Astrocyte (in vitro differentiated cells and primary cell): ENCODE measurements at regions not wholly inside any gene's neighbourhood (a gene's known extent, or its start where the extent isn't known, plus 50 kb on each side); places are given as distances from the start of the nearest gene placed in this dataset.

ENCODE experiments used
- DNase-seq: peaks from one replicate; pipeline ENCODE4 v3.0.0-alpha.2; 2010; ENCODE audit warnings: low read depth
- FAIRE-seq: peaks from 2 replicates; lab custom pipeline; 2011; peaks lifted over from hg19 to GRCh38; lab: Jason Lieb, UNC
- H2AFZ ChIP-seq: 2 replicates; pipeline ENCODE4 v1.6.0; 2012; ENCODE audit warnings: low read depth, low read length, inconsistent platforms
- H3K27ac ChIP-seq: 2 replicates; pipeline ENCODE4 v1.5.1; 2011; ENCODE audit warnings: low read depth, low read length, inconsistent platforms
- H3K27me3 ChIP-seq: 2 replicates; pipeline ENCODE4 v1.6.0; 2011; ENCODE audit warnings: low read length, inconsistent platforms; ENCODE audit not compliant: insufficient read depth
- H3K36me3 ChIP-seq: 2 replicates; pipeline ENCODE4 v1.5.1; 2011; ENCODE audit warnings: low read length, inconsistent platforms; ENCODE audit not compliant: insufficient read depth
- H3K4me1 ChIP-seq: 2 replicates; pipeline ENCODE4 v1.5.1; 2011; ENCODE audit warnings: low read length, inconsistent platforms; ENCODE audit not compliant: insufficient read depth
- H3K4me2 ChIP-seq: 2 replicates; pipeline ENCODE4 v1.6.0; 2012; ENCODE audit warnings: low read length, inconsistent platforms
- H3K4me3 ChIP-seq: 2 replicates; pipeline ENCODE4 v1.5.1; 2011; ENCODE audit warnings: low read depth, mild to moderate bottlenecking, low read length, inconsistent platforms; ENCODE audit not compliant: insufficient read depth
- H3K79me2 ChIP-seq: 2 replicates; pipeline ENCODE4 v1.6.0; 2012; ENCODE audit warnings: mild to moderate bottlenecking, low read length, inconsistent platforms; ENCODE audit not compliant: insufficient read depth
- H3K9ac ChIP-seq: 2 replicates; pipeline ENCODE4 v1.6.0; 2012; ENCODE audit warnings: mild to moderate bottlenecking, low read length, inconsistent platforms
- H3K9me3 ChIP-seq: 2 replicates; pipeline ENCODE4 v1.5.1; 2012; ENCODE audit warnings: low read depth, mild to moderate bottlenecking, low read length, inconsistent platforms; ENCODE audit not compliant: insufficient read depth
- H4K20me1 ChIP-seq: 2 replicates; pipeline ENCODE4 v1.6.0; 2012; ENCODE audit warnings: low read length, inconsistent platforms; ENCODE audit not compliant: insufficient read depth
- H3K27ac Mint-ChIP-seq: one replicate; pipeline ENCODE4 v1.8.0; 2021; ENCODE audit warnings: mild to moderate bottlenecking, mixed read lengths; ENCODE audit not compliant: unreplicated experiment
- H3K27me3 Mint-ChIP-seq: one replicate; pipeline ENCODE4 v1.8.0; 2021; ENCODE audit warnings: low read depth, mixed read lengths; ENCODE audit not compliant: unreplicated experiment
- H3K36me3 Mint-ChIP-seq: one replicate; pipeline ENCODE4 v1.8.0; 2021; ENCODE audit warnings: low read depth, mixed read lengths; ENCODE audit not compliant: unreplicated experiment
- H3K4me1 Mint-ChIP-seq: one replicate; pipeline ENCODE4 v1.8.0; 2021; ENCODE audit warnings: low read depth, mixed read lengths; ENCODE audit not compliant: unreplicated experiment
- H3K4me3 Mint-ChIP-seq: one replicate; pipeline ENCODE4 v1.8.0; 2021; ENCODE audit warnings: mild to moderate bottlenecking, moderate library complexity, mixed read lengths; ENCODE audit not compliant: unreplicated experiment
- H3K9me3 Mint-ChIP-seq: one replicate; pipeline ENCODE4 v1.8.0; 2021; ENCODE audit warnings: mild to moderate bottlenecking, mixed read lengths; ENCODE audit not compliant: unreplicated experiment
- CTCF ChIP-seq: IDR thresholded peaks from 2 replicates; pipeline ENCODE4 v1.5.1; 2011; ENCODE audit warnings: low read depth, mild to moderate bottlenecking, inconsistent platforms, low read length, moderate library complexity; ENCODE audit not compliant: insufficient read depth
- EZH2 ChIP-seq: IDR thresholded peaks from 2 replicates; pipeline ENCODE4 v1.6.1; 2012; ENCODE audit warnings: mild to moderate bottlenecking, low read length, inconsistent platforms; ENCODE audit not compliant: insufficient read depth

GRCh38 chr5:77936365-77936693, 160.2 kb upstream of the TBCA start:
- peaks cover 10% of the 10 kb centered on the region for H3K27me3 ChIP-seq
- H3K4me1 ChIP-seq: no peaks in the 10 kb centered on the region
- H3K36me3 Mint-ChIP-seq: no peaks in the 10 kb centered on the region
- no peak overlapping the region for H2AFZ ChIP-seq
- no peaks in the 10 kb centered on the region for H3K9me3 ChIP-seq
- H3K4me3 ChIP-seq: no peak overlapping the region
- H3K79me2 ChIP-seq: no peaks in the 10 kb centered on the region
- H3K27me3 Mint-ChIP-seq: peaks cover 8% of the 10 kb centered on the region
- H3K36me3 ChIP-seq: no peaks in the 10 kb centered on the region
- H3K4me3 Mint-ChIP-seq: no peak overlapping the region
- FAIRE-seq: no peak
- peaks cover 5% of the 10 kb centered on the region for H3K4me1 Mint-ChIP-seq
- DNase-seq: no peak
- H3K9ac ChIP-seq: no peak overlapping the region
- TF ChIP-seq CTCF: no peak
- peak overlapping the region; percentile 3 for H3K27ac Mint-ChIP-seq
- H4K20me1 ChIP-seq: no peaks in the 10 kb centered on the region
- no peak overlapping the region for H3K4me2 ChIP-seq
- peaks cover 4% of the 10 kb centered on the region for H3K9me3 Mint-ChIP-seq
- no peak overlapping the region for H3K27ac ChIP-seq

GRCh38 chr5:77935506-77936364, 159.6 kb upstream of the TBCA start:
- Mint-ChIP-seq H3K4me3 (no peak overlapping the region), H3K4me1 (peaks cover 5% of the 10 kb centered on the region), H3K9me3 (peaks cover 2% of the 10 kb centered on the region), H3K36me3 (no peaks in the 10 kb centered on the region), H3K27ac (peak overlapping the region; percentile 3), H3K27me3 (peaks cover 8% of the 10 kb centered on the region)
- Histone ChIP-seq H4K20me1 (no peaks in the 10 kb centered on the region), H3K4me3 (no peak overlapping the region), H3K9me3 (no peaks in the 10 kb centered on the region), H3K79me2 (no peaks in the 10 kb centered on the region), H3K9ac (no peak overlapping the region), H2AFZ (no peak overlapping the region), H3K4me2 (no peak overlapping the region), H3K4me1 (no peaks in the 10 kb centered on the region), H3K36me3 (no peaks in the 10 kb centered on the region), H3K27ac (no peak overlapping the region), H3K27me3 (peaks cover 12% of the 10 kb centered on the region)
- TF ChIP-seq EZH2 (no peak), CTCF (no peak)
- peak; percentile 6 for DNase-seq
- no peak for FAIRE-seq

GRCh38 chr5:77928776-77929300, 152.7 kb upstream of the TBCA start:
- no peak overlapping the region for H2AFZ ChIP-seq
- H3K4me2 ChIP-seq: no peak overlapping the region
- DNase-seq: no peak
- no peaks in the 10 kb centered on the region for H3K9me3 ChIP-seq
- no peak for FAIRE-seq
- Mint-ChIP-seq H3K9me3 (peaks cover 5% of the 10 kb centered on the region), H3K27me3 (peaks cover 15% of the 10 kb centered on the region), H3K4me3 (no peak overlapping the region), H3K4me1 (peaks cover 2% of the 10 kb centered on the region), H3K36me3 (no peaks in the 10 kb centered on the region), H3K27ac (no peak overlapping the region)
- no peak overlapping the region for H3K4me3 ChIP-seq
- no peaks in the 10 kb centered on the region for H4K20me1 ChIP-seq
- no peak overlapping the region for H3K9ac ChIP-seq
- no peaks in the 10 kb centered on the region for H3K4me1 ChIP-seq
- peaks cover 7% of the 10 kb centered on the region for H3K27me3 ChIP-seq
- no peak overlapping the region for H3K27ac ChIP-seq
- H3K36me3 ChIP-seq: no peaks in the 10 kb centered on the region
- TF ChIP-seq CTCF (no peak), EZH2 (no peak)
- H3K79me2 ChIP-seq: no peaks in the 10 kb centered on the region
